Stomach (tissue), 4 donors: ENCODE measurements at regions not wholly inside any gene's neighbourhood (a gene's known extent, or its start where the extent isn't known, plus 50 kb on each side); places are given as distances from the start of the nearest gene placed in this dataset.

Experiments
- CTCF ChIP-seq, 7 experiments: fragments of 450-650 bp in 4 of 7; fragments of 200-600 bp in 3 of 7; sonication (generic) in 3 of 7; IDR thresholded peaks; one replicate each; pipeline ENCODE4 v1.5.1; 2016 to 2019; ENCODE audit warnings: antibody characterized with exemption in 7 of 7, control low read depth in 2 of 7, mild to moderate bottlenecking in 1 of 7
- EP300 ChIP-seq: sonication (generic); formaldehyde crosslinking; IDR thresholded peaks from one replicate; pipeline ENCODE4 v1.6.1; 2017; ENCODE audit warnings: antibody characterized with exemption

GRCh38 chr11:32186118-32186517 lies 95.2 kb downstream of the RCN1 start:
- no peak for TF ChIP-seq CTCF (IDR thresholded peaks at IDR 0.05)
- TF ChIP-seq EP300, result no peak
